HG03280 (cell line): ENCODE measurements at regions not wholly inside any gene's neighbourhood (a gene's known extent, or its start where the extent isn't known, plus 50 kb on each side); places are given as distances from the start of the nearest gene placed in this dataset.

Experiments
- ATAC-seq: cut with Tn5 transposase; IDR thresholded peaks from one replicate; pipeline ENCODE4 v1.9.1; 2021; ENCODE audit warnings: mild to moderate bottlenecking, moderate library complexity; ENCODE audit not compliant: unreplicated experiment

DNA sequence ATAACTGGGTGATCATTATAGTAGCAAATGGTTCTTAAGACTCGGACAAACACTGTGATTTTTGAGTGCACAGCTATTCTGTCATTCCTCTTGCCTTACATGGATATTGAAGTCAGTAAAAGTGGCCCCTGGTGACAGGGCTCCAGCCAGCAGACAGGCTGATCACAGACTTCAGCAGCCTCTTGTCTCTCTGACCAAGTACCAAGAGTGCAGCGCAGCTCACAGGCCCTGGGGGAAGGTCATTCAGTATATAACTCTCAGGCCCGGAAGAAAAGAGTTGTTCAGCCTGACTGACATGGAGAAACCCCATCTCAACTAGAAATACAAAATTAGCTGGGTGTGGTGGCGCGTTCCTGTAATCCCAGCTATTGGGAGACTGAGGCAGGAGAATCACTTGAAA lies 202.6 kb downstream of the HRH4 start:
- ATAC-seq = no peak

DNA sequence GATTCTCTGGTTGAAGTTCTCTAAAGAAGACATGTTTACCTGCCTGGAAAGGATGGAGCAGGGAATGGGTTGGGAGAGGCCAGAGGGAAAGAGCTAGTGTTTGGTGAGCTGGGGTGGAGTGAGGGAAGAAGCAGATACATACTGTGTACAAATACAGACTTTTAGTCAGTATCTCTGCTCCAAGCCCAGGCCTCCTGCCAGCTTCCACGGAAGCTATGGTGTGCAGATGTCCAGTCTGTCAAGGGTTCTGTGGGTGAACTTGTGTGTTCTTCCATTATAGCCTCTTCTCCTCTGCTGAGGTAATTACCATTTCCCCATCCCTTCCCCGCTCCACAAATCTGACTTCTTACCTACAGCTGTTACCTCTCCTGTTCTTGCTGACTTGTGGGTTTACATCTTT lies 208.6 kb downstream of the HRH4 start:
- ATAC-seq = no peak

DNA sequence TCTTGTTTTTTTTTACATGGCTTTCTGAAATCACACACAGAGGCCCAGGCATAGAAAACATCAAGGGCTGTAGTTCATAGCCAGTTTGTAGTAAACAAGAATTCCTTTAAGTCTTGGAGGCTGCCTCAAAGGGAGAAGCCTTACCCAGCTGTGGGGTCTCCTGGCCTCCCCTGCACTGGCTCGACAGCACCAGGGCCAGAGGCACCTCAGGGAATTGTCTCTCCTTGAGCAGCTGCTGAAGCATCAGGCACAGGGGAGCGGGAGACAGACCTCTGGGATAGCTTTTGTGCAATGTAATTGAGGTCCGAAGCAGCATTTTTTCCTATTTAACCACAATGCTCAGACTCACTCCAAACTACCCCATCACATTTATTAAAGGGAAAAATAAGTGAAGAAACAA lies 209.1 kb downstream of the HRH4 start:
- no peak for ATAC-seq

DNA sequence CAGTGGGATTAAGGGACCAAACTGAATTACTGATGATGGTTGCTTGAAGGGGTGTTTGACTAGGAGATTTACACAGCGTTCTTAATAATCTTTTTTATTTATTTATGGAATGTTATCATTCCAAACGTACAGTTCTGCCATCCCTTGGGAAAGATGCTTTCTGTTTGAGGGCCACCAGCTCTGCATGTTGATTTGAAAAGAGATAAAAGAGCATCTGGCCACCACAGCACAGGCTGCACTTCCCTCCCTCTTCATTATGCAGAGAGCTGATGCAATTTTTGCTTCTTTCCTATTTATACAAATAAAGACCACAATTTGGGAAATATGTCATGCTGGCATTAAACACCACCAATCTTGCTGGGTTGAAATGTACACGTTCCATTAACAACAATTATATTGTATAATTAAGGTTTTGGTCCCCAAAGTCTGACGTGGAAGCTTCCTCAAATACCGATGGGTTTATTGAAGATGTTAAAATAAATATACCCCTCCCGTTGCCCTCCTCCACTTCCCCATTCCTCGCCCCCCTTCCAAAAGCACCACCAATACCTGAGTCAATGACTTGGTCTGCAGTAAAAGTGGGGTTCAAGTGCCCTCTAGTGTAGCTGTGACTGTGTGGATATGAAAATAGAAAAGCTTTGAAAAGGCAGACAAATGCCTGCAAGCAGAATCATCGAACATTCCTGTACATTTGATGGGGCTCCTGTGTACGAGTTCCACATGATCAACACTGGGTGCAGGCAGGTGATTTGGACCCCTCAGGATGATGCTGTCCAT lies 211.9 kb downstream of the HRH4 start:
- no peak for ATAC-seq

DNA sequence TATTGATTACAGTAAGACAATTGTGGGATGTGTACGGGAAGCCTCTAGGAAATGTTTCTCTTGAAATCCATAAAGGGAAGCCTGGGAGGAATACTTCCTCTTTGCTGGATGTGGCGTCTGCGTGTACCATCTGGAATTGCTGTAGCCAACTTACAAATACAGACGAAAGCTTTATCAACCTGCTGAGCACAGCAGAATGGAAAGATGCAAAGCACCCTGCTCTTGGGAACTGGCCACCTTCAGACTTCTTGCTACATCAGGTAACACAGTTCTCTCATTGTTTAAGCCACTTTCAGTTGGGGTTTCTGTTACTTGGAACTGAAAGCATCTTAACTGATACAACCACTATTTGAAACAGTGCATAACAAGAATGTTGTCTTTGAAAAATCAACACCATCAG lies 213.8 kb downstream of the HRH4 start:
- ATAC-seq = no peak

DNA sequence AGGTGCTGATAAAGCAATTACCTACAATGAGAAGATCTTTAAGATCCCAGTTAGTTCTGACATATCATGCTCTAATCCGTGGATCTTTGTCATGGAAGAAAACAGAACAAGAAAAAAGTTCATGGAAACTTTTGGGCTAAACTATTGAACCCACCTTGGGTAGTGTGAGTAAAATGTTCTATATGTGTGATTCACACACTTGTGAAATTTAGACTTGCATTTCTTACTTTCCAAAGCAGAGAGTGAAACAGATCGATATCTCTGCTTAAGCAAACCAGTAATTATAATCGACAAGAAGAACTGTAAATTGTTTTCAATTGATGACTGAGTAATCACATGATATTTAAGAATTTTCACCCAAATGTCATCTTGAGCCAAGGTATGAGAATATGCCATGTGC lies 214.2 kb downstream of the HRH4 start:
- no peak for ATAC-seq

DNA sequence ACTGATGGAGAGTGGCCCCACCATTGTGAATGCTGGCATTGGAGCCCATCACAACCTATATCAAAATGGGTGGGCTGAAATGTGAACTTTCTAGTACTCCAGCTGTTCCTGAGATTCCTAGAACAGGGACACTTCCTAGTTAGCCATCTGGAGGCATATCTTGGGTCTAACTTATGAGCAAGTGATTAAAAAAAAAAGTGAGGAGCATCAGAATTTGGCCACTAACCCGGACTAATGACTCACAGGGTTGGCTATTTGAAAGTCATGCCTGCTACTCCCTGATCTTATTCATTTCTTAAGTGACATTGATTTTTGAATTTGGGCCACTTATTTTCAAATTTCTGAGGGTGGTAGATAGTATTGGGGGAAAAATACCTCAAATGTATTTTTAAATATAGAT lies 216.6 kb downstream of the HRH4 start:
- ATAC-seq = no peak

DNA sequence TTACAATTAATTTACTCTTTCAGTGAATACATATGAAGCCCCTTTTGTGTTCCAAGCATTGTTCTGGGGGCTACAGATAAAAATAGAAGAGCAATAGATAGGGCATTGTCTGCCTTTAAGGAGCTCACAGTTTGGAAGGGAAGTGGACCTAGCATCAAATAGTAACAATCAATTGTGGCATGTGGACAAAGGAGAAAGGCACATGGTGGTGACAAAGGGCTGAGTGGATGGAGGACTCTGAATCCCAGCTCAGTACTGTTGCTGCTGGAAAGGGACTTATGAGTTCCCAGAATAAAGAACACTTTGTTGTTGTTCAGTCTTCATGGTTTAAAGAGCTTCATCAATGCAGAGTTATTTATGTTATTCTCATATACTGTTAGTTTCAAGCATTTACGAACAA lies 217.7 kb downstream of the HRH4 start:
- ATAC-seq = no peak

DNA sequence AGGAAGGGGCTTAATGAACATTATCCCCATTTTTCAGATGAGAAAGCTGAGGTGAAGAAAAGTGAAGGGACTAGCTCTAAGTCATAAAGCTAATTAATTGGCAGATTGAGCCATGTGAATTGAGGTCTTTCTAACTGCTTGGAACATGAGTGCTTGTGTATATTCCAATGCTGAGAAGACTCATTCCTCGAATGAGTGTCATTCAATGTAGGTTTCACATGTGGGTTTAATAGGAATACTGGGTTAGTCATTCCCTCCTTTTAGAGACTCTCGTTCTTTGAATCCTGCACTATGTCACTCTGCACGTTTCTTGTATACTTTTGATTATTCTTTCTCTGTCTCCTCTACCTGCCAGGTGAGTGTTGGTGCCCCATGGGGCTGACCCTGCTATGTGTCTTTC lies 218.2 kb downstream of the HRH4 start:
- no peak for ATAC-seq

DNA sequence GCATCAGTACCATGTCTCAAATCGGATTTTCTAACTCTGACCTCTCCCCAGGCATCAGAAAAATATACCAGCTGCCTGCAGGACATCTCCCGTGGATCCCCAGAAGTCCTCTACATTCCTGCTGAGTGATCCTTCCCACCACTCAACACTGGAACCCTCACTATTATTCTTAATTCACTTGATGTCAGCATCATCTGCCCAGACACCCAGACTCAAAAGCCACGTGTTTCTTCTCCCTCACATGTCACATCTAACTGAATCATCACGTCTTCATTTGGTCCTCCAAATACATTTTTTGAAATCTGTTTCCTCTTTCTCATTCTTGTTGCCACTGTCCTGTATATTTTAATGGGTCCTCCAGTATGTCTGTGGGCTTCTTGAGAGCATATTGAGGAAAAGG lies 218.6 kb downstream of the HRH4 start:
- ATAC-seq = no peak

DNA sequence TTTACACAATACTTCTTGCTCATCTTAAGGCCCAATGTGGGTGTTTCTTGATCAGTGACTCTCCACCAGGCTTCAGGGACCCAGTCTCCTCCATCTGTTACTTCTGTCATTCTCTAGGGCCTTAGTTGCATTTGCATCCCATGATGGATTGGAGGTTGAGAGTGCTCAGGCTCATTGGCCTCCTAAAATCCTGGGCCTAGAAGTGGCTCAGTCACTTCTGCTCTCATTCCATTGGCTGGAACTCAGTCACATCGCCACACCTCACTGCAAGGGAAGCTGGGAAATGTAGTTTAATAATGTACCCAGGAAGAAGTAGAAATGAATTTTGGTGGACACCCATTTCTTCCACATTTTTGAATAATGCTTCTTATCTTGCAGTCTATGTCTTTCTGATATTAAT lies 223.5 kb downstream of the HRH4 start:
- ATAC-seq = no peak

DNA sequence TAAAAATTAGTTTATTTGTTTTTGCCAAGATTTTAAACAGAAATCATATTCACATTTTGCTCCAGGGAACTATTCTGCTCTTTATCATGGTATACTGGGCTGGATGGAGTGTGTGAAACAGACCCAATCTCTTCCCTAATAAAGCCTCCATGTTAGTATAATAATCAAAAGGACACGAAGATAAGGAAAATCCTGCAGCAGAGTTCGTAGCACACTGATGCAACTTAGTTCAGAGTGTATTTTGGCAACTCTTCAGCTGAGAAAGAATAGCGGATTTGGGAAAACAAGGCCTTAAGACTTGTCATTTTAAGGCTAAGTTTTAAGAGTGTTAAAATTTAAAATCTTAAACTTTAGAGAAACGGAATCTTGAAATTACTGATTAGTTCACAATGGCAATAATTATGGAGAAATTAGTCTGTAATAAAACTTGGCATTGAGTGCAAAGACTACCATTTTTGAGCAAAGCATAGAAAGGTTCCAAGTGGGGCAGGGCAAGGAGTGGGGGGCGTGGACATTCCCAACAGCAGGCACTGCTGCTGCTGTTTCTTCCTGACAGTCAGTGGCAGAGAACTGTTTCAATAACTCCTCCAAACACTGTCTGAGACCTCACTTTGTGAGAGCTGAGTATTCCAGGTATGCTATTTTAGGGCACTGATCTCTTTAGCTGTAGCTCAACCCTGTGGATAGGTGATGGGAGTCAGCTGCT lies 225.0 kb downstream of the HRH4 start:
- no peak for ATAC-seq

DNA sequence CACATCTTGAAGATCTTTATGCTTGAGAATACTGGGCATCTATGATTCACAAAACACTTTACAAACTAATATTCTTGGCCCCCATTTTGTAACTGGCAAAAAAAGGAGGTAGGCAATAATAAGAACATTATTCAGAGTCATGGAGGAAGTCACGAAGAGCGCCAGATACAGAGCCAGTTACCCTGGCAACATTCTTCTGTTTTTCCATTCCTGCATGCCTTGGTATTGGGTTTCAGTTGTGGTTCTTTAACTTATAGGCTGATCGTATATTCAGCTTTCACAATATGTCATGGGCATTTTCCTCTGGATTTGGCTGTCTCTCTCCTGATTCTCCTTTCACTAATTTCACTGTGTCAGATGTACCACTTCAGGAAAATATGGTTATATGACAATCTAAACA lies 234.7 kb downstream of the HRH4 start:
- ATAC-seq = no peak

DNA sequence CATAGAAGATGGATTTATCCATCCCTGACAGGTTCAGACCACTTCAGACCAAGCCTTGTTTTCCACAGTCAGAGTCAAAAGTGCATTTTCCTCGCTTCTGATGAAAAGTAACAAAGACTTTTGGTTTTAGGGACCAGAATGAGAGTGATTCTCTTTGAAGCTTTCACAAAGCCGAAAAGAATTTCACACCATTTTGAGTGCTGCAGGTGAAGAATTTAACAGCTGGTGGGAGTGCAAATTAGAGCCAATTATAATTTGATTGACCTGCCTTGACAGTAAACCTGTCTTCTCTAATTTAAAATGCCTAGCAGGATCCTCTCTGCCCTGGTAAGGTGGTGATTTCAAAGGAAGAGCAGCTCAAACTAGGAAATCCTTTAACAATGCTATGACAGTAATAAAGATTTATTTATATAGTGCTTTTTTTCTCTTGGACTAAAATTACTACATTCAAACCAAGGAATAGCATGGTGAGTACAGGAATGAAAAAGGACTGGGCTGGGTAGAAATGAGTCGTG lies 241.6 kb downstream of the HRH4 start:
- ATAC-seq = no peak

DNA sequence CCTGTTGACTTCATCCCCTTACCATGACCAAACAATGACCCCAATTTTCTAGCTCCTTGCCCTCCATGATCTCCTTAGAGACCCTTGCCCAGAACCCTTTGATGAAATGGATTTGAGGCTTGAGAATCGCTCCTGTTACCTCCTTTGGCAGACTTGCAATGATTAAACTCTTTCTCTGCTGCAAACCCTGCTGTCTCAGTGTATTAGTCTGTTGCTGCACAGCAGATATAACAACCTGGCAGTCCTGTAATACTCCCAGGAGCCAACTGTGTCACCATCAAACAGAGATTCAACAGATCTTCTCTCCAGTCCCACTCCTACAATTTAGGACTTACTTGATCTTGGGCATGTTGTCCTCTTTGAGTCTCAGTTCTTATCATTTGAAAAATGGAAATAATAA lies 242.9 kb downstream of the HRH4 start:
- ATAC-seq = no peak

DNA sequence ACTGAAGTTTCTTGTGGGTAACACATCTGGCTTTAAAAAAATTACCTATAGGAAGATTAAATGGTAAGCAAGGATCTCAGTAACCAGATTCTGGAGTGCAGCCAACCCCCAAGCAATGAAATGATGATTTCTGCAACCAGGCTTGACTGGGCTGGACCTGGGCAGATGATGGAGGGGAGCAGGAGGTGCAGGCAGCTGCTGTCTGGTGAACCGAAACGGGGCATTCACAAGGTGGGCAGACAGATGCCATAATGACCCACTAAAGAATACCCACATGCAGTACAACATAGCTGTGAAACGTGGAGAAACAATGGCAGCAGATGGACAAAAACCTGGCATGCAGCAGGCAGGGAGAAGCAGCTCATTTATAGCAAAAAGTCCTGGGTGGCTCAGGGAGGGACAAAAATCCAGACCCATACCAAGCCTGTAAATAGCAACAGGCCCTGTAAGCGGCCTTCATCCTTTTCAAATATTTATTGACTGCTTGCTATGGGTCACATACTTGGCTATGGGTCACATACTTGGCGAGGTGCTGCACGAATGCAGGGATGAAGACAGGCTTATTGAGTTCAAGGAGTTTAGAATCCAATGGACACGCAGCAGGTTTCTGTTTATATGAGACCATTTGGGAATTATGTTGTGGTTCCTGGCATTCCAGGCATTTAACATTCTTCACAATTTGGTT lies 244.7 kb downstream of the HRH4 start:
- ATAC-seq = no peak

DNA sequence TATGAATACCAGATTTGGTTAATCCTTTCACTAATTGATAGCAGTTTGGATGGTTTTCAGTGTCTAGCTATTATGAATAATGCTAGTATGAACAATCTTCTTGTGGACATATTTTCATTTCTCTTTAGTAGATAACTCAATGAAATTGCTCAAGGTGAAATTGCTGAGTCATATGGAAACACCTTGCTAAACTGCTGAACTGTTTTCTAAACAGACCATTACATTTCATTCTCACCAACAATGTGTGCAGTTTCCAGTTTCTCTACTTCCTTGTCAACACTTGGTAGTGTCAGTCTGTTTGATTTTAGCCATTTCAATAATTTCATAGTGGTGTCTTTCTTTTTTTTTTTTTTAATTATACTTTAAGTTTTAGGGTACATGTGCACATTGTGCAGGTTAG lies 250.0 kb downstream of the HRH4 start:
- no peak for ATAC-seq

DNA sequence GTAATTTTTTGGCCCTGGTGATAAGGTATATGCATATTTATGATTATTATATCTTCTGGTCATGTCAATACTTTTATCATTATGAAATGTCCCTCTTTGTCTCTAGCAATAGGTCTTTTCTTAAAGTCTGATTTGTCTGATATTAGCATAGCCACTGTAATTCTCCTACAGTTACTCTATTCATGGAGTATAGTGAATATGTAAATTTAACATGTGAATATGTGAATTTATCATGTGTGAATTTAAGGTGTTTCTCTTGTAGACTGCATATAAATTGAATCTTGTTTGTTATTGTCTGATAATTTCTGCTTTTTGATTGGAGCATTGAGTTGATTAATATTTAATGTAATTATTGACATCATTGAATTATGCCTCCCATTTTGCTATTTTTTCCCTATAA lies 259.4 kb downstream of the HRH4 start:
- no peak for ATAC-seq

DNA sequence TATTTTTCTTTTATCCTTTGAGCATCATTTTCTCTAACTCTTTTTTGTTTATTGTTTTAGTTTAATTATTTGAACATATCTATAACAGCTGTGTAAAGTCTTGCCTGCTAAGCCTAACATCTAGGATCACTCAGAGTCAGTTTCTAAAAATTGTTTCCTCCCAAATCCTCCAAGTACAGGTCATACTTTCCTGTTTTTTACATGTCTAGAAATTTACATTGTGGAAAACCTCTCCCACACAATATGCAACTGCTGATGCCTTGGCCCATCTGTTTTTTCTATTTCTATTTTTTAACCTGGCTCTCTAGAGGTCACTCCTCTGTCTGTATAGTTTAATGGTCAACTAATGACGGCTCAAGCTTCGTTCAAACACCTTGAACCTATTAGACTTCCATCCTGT lies 261.0 kb downstream of the HRH4 start:
- no peak for ATAC-seq

DNA sequence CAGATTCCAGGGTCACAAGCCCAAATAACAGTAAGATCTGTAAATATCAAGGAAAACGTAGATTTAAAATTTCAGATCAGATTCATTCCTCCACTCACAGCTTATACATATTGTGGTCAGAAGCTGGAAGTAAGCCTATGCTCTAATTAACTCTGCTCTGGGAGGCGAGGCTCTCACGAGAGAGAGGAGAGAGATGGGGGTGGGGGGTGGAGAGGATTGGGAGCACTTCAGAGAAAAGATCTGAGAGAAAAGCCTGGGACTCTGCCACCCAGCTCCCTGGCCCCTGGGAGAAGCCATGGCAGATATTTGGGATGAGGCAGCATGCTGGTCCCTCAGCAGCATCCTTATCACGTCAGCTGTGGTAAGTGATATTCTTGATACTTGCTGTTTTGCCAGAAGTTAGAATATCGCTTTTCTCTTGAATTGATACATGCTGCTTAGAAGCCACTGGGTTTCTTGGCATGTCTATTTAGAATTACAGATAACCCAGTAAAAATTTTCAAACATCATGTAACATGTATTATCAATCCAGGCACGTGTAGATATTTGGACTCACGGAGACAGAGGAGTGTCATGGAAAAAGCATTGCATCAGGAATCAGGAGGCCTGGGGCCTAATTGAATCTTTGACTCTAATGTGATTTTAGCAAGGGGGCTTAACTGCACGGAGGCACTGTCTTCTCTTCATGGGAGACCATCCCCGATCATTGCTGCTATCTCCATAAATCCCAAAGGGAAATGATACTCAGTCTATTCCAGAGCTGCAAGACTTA lies 265.4 kb downstream of the HRH4 start:
- ATAC-seq = no peak
